ENCODE measurements at regions not wholly inside any gene's neighbourhood (a gene's known extent, or its start where the extent isn't known, plus 50 kb on each side); places are given as distances from the start of the nearest gene placed in this dataset.

DNA sequence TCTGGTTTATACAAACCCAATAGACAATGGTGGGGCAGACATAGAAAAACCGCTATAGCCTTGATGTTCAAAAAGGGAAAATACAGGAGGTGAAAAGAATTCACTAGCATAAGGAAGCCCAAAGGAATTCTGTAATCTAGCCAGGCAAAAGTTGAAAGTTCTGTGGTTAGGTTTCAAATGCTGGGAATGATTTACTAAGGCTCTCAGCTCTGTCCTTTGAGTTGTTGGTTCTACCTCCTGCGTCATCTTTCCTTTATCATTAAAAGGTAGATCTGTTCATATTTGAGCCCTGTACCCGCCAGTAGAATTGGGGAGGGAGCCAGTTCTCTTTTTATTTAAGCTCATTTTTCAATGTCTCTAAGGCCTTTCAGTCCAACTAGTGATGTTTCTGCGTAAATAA, 866.5 kb downstream of the IGSF11 start:
- POLR2A ChIA-PET: no interaction called here
- TF ChIP-seq TARDBP (IDR thresholded peaks at IDR 0.05): no peak
- TF ChIP-seq HDGF (IDR thresholded peaks at IDR 0.05; ENCODE audit: borderline replicate concordance): no peak
- TF ChIP-seq FOXA1 (IDR thresholded peaks at IDR 0.05): no peak
- TF ChIP-seq, protein P1, sequence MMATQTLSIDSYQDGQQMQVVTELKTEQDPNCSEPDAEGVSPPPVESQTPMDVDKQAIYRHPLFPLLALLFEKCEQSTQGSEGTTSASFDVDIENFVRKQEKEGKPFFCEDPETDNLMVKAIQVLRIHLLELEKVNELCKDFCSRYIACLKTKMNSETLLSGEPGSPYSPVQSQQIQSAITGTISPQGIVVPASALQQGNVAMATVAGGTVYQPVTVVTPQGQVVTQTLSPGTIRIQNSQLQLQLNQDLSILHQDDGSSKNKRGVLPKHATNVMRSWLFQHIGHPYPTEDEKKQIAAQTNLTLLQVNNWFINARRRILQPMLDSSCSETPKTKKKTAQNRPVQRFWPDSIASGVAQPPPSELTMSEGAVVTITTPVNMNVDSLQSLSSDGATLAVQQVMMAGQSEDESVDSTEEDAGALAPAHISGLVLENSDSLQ (IDR thresholded peaks at IDR 0.05): no peak
- TF ChIP-seq SUZ12 (IDR thresholded peaks at IDR 0.05): no peak
- no peak for TF ChIP-seq SP1 (IDR thresholded peaks at IDR 0.05)
- TF ChIP-seq ARNT (IDR thresholded peaks at IDR 0.05): no peak
- TF ChIP-seq FOXM1 (IDR thresholded peaks at IDR 0.05; ENCODE audit: borderline replicate concordance): no peak
- TF ChIP-seq ZNF384 (IDR thresholded peaks at IDR 0.05): no peak
- TF ChIP-seq BHLHE40 (IDR thresholded peaks at IDR 0.05; ENCODE audit: borderline replicate concordance): no peak
- no peak for TF ChIP-seq FOXK2 (IDR thresholded peaks at IDR 0.05)
- TF ChIP-seq ELF4 (IDR thresholded peaks at IDR 0.05): no peak
- no peak for TF ChIP-seq NFRKB (IDR thresholded peaks at IDR 0.05)
- TF ChIP-seq LEF1 (IDR thresholded peaks at IDR 0.05; ENCODE audit: borderline replicate concordance): no peak
- no peak for TF ChIP-seq CTBP1 (IDR thresholded peaks at IDR 0.05; ENCODE audit: borderline replicate concordance)
- TF ChIP-seq L3MBTL2 (conservative IDR thresholded peaks at IDR 0.05): no peak
- DNase-seq (ENCODE audit: extremely low spot score): no peak
- CTCF ChIA-PET: no interaction called here

DNA sequence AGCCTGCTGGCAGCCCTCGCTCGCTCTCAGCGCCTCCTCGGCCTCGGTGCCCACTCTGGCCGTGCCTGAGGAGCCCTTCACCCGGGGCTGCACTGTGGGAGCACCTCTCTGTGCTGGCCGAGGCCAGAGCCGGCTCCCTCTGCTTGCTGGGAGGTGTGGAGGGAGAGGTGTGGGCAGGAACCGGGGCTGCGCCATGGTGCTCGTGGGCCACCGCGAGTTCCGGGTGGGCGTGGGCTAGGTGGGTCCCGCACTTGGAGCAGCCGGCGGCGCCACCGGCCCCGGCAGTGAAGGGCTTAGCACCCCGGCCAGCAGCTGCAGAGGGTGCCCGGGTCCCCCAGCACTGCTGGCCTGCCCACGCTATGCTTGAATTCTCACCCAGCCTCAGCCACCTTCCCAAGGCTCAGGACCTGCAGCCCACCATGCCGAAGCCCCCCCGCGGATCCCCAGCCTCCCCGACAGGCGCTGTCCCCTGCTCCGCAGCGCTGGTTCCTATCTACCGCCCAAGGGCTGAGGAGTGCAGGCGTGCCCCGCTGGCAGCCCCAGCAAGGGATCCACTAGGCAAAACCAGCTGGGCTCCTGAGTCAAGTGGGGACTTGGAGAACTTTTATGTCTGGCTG, 863.3 kb downstream of the IGSF11 start:
- TF ChIP-seq ARNT (IDR thresholded peaks at IDR 0.05) (no peak), FOXM1 (IDR thresholded peaks at IDR 0.05; ENCODE audit: borderline replicate concordance) (no peak), FOXA1 (IDR thresholded peaks at IDR 0.05) (no peak), NFRKB (IDR thresholded peaks at IDR 0.05) (no peak), SP1 (IDR thresholded peaks at IDR 0.05) (no peak), LEF1 (IDR thresholded peaks at IDR 0.05; ENCODE audit: borderline replicate concordance) (no peak), HDGF (IDR thresholded peaks at IDR 0.05; ENCODE audit: borderline replicate concordance) (no peak), ZNF384 (IDR thresholded peaks at IDR 0.05) (no peak), ELF4 (IDR thresholded peaks at IDR 0.05) (no peak), SUZ12 (IDR thresholded peaks at IDR 0.05) (no peak), L3MBTL2 (conservative IDR thresholded peaks at IDR 0.05) (no peak), BHLHE40 (IDR thresholded peaks at IDR 0.05; ENCODE audit: borderline replicate concordance) (no peak), FOXK2 (IDR thresholded peaks at IDR 0.05) (no peak), CTBP1 (IDR thresholded peaks at IDR 0.05; ENCODE audit: borderline replicate concordance) (no peak), TARDBP (IDR thresholded peaks at IDR 0.05) (no peak)
- TF ChIP-seq, protein P1 (IDR thresholded peaks at IDR 0.05): no peak
- no peak for DNase-seq (ENCODE audit: extremely low spot score)
- ChIA-PET CTCF (no interaction called here), POLR2A (no interaction called here)

DNA sequence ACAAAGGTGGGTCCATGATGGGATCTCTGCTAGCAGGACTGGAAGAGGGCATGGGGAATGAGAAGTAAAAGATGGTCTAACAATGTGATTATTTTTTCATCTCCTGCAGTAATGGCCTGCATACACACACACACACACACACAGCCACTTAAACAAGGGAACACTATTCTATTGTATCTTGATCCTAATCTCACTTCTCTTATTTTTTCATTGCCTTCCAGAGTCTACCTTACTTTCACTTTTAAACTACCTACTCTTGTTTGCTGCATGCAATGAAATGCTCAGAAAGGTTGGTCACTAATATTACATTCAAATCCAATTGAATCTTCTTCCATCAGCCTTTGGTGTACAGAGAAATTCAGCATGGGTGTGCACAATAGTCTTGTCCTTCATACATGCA, 853.8 kb downstream of the IGSF11 start:
- no peak for TF ChIP-seq HDGF (IDR thresholded peaks at IDR 0.05; ENCODE audit: borderline replicate concordance)
- no peak for TF ChIP-seq FOXK2 (IDR thresholded peaks at IDR 0.05)
- no peak for TF ChIP-seq ARNT (IDR thresholded peaks at IDR 0.05)
- TF ChIP-seq, protein P1 (IDR thresholded peaks at IDR 0.05): no peak
- TF ChIP-seq SP1 (IDR thresholded peaks at IDR 0.05): no peak
- no peak for TF ChIP-seq LEF1 (IDR thresholded peaks at IDR 0.05; ENCODE audit: borderline replicate concordance)
- no peak for TF ChIP-seq SUZ12 (IDR thresholded peaks at IDR 0.05)
- no peak for TF ChIP-seq FOXA1 (IDR thresholded peaks at IDR 0.05)
- no peak for TF ChIP-seq BHLHE40 (IDR thresholded peaks at IDR 0.05; ENCODE audit: borderline replicate concordance)
- no peak for TF ChIP-seq FOXM1 (IDR thresholded peaks at IDR 0.05; ENCODE audit: borderline replicate concordance)
- no peak for TF ChIP-seq CTBP1 (IDR thresholded peaks at IDR 0.05; ENCODE audit: borderline replicate concordance)
- TF ChIP-seq NFRKB (IDR thresholded peaks at IDR 0.05): no peak
- no peak for TF ChIP-seq L3MBTL2 (conservative IDR thresholded peaks at IDR 0.05)
- no peak for TF ChIP-seq TARDBP (IDR thresholded peaks at IDR 0.05)
- TF ChIP-seq ZNF384 (IDR thresholded peaks at IDR 0.05): no peak
- no peak for TF ChIP-seq ELF4 (IDR thresholded peaks at IDR 0.05)
- CTCF ChIA-PET: no interaction called here

DNA sequence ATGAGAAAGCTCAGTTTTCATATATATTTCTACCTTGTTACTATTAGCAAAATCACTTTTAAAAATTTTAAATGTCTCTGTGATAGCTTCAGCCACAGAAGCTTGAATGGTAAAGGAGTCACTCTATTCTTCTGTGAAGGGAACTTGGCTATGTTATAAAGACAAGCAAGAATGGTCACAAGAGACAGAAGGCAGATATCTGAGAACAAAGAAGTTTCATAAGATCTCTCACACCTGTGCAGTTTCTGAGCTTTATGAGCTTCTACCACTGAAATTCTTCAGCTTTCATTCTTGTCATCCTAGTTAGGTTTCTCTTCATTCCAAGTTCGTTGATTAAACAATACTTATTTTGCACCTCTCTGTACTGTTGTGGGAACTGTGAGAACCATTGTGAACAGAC, 853.4 kb downstream of the IGSF11 start:
- POLR2A ChIA-PET: no interaction called here

More for the DNA sequence above, 853.8 kb downstream of the IGSF11 start:
- no peak for DNase-seq (ENCODE audit: extremely low spot score)
- POLR2A ChIA-PET: no interaction called here

DNA sequence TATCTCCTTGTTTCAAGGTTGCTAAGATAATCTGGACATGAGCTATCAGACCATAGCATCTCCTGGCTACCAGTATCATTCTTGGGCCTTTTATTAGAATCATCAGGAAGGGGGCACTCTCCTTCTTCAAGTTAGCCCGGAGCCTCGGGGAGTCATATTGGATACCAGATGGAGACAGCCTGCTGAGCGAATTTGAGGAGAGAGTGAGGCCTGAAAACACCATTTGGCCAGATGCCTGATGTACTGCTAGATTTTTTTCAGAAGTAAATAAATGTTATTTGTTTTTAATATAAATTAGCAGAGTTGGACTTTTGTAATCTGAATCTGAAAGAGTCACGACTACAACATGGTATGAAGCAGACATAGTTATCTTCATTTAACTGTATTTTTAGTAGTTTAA, 848.6 kb downstream of the IGSF11 start:
- TF ChIP-seq FOXA1 (IDR thresholded peaks at IDR 0.05): no peak
- TF ChIP-seq BHLHE40 (IDR thresholded peaks at IDR 0.05; ENCODE audit: borderline replicate concordance): no peak
- no peak for TF ChIP-seq L3MBTL2 (conservative IDR thresholded peaks at IDR 0.05)
- no peak for TF ChIP-seq ELF4 (IDR thresholded peaks at IDR 0.05)
- TF ChIP-seq FOXK2 (IDR thresholded peaks at IDR 0.05): no peak
- TF ChIP-seq TARDBP (IDR thresholded peaks at IDR 0.05): no peak
- no peak for TF ChIP-seq SUZ12 (IDR thresholded peaks at IDR 0.05)
- TF ChIP-seq ZNF384 (IDR thresholded peaks at IDR 0.05): no peak
- POLR2A ChIA-PET: no interaction called here
- CTCF ChIA-PET: no interaction called here
- DNase-seq (ENCODE audit: extremely low spot score): no peak

More for the DNA sequence above, 853.4 kb downstream of the IGSF11 start:
- no peak for TF ChIP-seq L3MBTL2 (conservative IDR thresholded peaks at IDR 0.05)
- CTCF ChIA-PET: no interaction called here
- no peak for DNase-seq (ENCODE audit: extremely low spot score)

DNA sequence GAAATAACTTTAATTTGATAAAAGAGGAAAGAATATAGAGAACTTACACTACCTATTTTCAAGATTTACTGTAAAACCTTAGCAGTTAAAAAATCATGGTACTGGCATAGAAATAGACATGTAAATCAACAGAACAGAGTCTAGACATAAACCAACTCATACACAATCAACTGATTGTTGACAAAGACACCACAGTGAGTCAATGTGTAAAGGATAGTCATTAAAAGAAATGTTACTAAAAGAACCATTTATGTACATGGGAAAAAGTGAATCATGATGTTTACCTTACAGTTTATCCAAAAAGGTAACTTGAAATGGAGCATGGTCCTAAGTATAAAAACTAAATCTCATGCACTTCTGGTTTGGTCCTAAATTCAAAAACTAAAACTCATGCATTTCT, 847.4 kb downstream of the IGSF11 start:
- TF ChIP-seq L3MBTL2 (conservative IDR thresholded peaks at IDR 0.05): no peak
- TF ChIP-seq FOXK2 (IDR thresholded peaks at IDR 0.05): no peak
- no peak for TF ChIP-seq ARNT (IDR thresholded peaks at IDR 0.05)
- TF ChIP-seq HDGF (IDR thresholded peaks at IDR 0.05; ENCODE audit: borderline replicate concordance): no peak
- no peak for TF ChIP-seq BHLHE40 (IDR thresholded peaks at IDR 0.05; ENCODE audit: borderline replicate concordance)
- TF ChIP-seq ZNF384 (IDR thresholded peaks at IDR 0.05): no peak
- no peak for TF ChIP-seq CTBP1 (IDR thresholded peaks at IDR 0.05; ENCODE audit: borderline replicate concordance)
- TF ChIP-seq SUZ12 (IDR thresholded peaks at IDR 0.05): no peak
- TF ChIP-seq FOXM1 (IDR thresholded peaks at IDR 0.05; ENCODE audit: borderline replicate concordance): no peak
- TF ChIP-seq, protein P1 (IDR thresholded peaks at IDR 0.05): no peak
- no peak for TF ChIP-seq FOXA1 (IDR thresholded peaks at IDR 0.05)
- TF ChIP-seq TARDBP (IDR thresholded peaks at IDR 0.05): no peak
- TF ChIP-seq ELF4 (IDR thresholded peaks at IDR 0.05): no peak
- TF ChIP-seq LEF1 (IDR thresholded peaks at IDR 0.05; ENCODE audit: borderline replicate concordance): no peak
- no peak for TF ChIP-seq NFRKB (IDR thresholded peaks at IDR 0.05)
- DNase-seq (ENCODE audit: extremely low spot score): no peak
- CTCF ChIA-PET: no interaction called here
- POLR2A ChIA-PET: no interaction called here
